KMS-11 (cell line): ENCODE measurements at regions not wholly inside any gene's neighbourhood (a gene's known extent, or its start where the extent isn't known, plus 50 kb on each side); places are given as distances from the start of the nearest gene placed in this dataset.

Experiments
- H2AFZ ChIP-seq: fragments of 200-600 bp; sonication (generic); 2 replicates; pipeline ENCODE4 v1.6.1; 2016; ENCODE audit warnings: antibody characterized with exemption, mixed run types, low read depth
- H3K27ac ChIP-seq: fragments of 200-600 bp; sonication (generic); 2 replicates; pipeline ENCODE4 v1.6.1; 2016; ENCODE audit warnings: mild to moderate bottlenecking, mixed run types
- H3K27me3 ChIP-seq: fragments of 200-600 bp; sonication (generic); 2 replicates; pipeline ENCODE4 v1.6.1; 2017; ENCODE audit warnings: mild to moderate bottlenecking, low read depth, mixed run types, moderate library complexity; ENCODE audit not compliant: insufficient read depth
- H3K36me3 ChIP-seq: fragments of 200-600 bp; sonication (generic); 2 replicates; pipeline ENCODE4 v1.6.1; 2017; ENCODE audit warnings: mild to moderate bottlenecking, mixed run types; ENCODE audit not compliant: insufficient read depth
- H3K4me1 ChIP-seq: fragments of 200-600 bp; sonication (generic); 2 replicates; pipeline ENCODE4 v1.6.1; 2016; ENCODE audit warnings: mild to moderate bottlenecking, low read depth, mixed run types; ENCODE audit not compliant: poor library complexity, severe bottlenecking
- H3K4me2 ChIP-seq: fragments of 200-600 bp; sonication (generic); 2 replicates; pipeline ENCODE4 v1.7.0; 2016; ENCODE audit warnings: mild to moderate bottlenecking, mixed run types
- H3K4me3 ChIP-seq: fragments of 200-600 bp; sonication (generic); IDR thresholded peaks from 2 replicates; pipeline ENCODE4 v1.6.1; 2017; ENCODE audit warnings: low read depth, low read length, mixed read lengths; ENCODE audit not compliant: insufficient read depth
- H3K79me2 ChIP-seq: fragments of 200-600 bp; sonication (generic); 2 replicates; pipeline ENCODE4 v1.6.1; 2016; ENCODE audit warnings: low read depth, mixed run types; ENCODE audit not compliant: insufficient read depth
- H3K9ac ChIP-seq: fragments of 200-600 bp; sonication (generic); 2 replicates; pipeline ENCODE4 v1.6.1; 2016; ENCODE audit warnings: mild to moderate bottlenecking, mixed run types
- H4K20me1 ChIP-seq: fragments of 200-600 bp; sonication (generic); 2 replicates; pipeline ENCODE4 v1.6.1; 2016; ENCODE audit warnings: mild to moderate bottlenecking, mixed run types; ENCODE audit not compliant: insufficient read depth
- TF ChIP-seq, protein P1 (sequence below): fragments of 200-600 bp; sonication (generic); conservative IDR thresholded peaks from 2 replicates; pipeline ENCODE4 v1.6.1; 2017; ENCODE audit warnings: low read depth, mild to moderate bottlenecking, antibody characterized with exemption, low read length, moderate library complexity, mixed read lengths

DNA sequence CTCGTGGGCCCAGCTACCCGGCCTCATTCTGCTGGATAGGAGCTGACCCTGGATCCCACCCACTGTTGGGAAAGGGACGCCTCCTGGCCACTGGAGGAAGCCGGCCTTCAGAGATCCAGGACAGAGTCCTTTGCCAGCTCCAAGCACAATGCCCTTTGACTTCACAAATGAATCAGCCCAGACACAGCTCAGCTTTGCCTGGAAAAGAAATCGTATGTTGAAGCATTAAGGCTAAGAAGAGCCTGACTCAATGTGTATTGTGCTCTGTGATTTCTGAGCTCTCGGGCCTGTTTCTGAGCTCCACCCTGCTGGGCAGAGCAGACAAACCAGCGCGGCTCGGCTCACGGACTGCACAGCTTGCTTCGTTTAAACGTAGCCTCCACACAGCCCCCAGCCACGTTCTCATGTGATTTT lies 162.9 kb upstream of the APCDD1 start:
- Histone ChIP-seq H3K79me2 (no peaks in the 10 kb centered on the region), H3K27ac (no peak overlapping the region), H3K4me1 (no peaks in the 10 kb centered on the region), H3K36me3 (no peaks in the 10 kb centered on the region), H3K4me3 (no peak overlapping the region), H4K20me1 (no peaks in the 10 kb centered on the region), H2AFZ (no peak overlapping the region), H3K4me2 (no peak overlapping the region), H3K9ac (no peak overlapping the region), H3K27me3 (no peaks in the 10 kb centered on the region)
- TF ChIP-seq, protein P1, sequence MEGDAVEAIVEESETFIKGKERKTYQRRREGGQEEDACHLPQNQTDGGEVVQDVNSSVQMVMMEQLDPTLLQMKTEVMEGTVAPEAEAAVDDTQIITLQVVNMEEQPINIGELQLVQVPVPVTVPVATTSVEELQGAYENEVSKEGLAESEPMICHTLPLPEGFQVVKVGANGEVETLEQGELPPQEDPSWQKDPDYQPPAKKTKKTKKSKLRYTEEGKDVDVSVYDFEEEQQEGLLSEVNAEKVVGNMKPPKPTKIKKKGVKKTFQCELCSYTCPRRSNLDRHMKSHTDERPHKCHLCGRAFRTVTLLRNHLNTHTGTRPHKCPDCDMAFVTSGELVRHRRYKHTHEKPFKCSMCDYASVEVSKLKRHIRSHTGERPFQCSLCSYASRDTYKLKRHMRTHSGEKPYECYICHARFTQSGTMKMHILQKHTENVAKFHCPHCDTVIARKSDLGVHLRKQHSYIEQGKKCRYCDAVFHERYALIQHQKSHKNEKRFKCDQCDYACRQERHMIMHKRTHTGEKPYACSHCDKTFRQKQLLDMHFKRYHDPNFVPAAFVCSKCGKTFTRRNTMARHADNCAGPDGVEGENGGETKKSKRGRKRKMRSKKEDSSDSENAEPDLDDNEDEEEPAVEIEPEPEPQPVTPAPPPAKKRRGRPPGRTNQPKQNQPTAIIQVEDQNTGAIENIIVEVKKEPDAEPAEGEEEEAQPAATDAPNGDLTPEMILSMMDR, result no peak

DNA sequence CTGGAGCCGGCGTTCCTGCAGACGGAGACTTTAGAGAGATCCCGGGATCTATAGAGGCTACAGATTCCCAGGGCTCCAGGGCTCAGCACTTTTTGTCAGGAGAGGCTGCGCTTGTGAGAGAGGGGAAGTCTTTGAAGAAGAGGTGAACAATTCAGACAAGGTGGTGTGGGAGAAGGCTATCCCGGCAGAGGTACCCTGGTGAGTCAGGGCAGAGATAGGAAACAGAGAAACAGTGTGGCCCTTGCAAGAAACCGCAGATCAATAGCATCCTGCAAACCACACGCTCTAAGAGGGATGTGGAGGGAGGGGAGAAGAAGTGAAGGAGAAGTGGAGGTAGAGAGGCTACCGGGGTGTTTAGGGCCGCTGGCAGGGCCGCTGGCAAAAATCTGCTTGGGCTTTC lies 160.5 kb upstream of the APCDD1 start:
- no peaks in the 10 kb centered on the region for H4K20me1 ChIP-seq
- no peak overlapping the region for H3K4me2 ChIP-seq
- H3K27ac ChIP-seq, result no peak overlapping the region
- no peak overlapping the region for H3K9ac ChIP-seq
- no peaks in the 10 kb centered on the region for H3K79me2 ChIP-seq
- TF ChIP-seq, protein P1, result no peak
- H3K4me3 ChIP-seq, result no peak overlapping the region
- H2AFZ ChIP-seq, result no peak overlapping the region
- no peaks in the 10 kb centered on the region for H3K36me3 ChIP-seq
- no peaks in the 10 kb centered on the region for H3K27me3 ChIP-seq
- H3K4me1 ChIP-seq, result no peaks in the 10 kb centered on the region

- H3K27me3 ChIP-seq, result no peaks in the 10 kb centered on the region
- no peaks in the 10 kb centered on the region for H3K36me3 ChIP-seq
- H4K20me1 ChIP-seq, result no peaks in the 10 kb centered on the region
- no peak overlapping the region for H3K4me3 ChIP-seq
- H3K4me1 ChIP-seq, result no peaks in the 10 kb centered on the region
- no peaks in the 10 kb centered on the region for H3K79me2 ChIP-seq
- TF ChIP-seq, protein P1, result no peak
- no peak overlapping the region for H3K27ac ChIP-seq
- no peak overlapping the region for H3K9ac ChIP-seq
- H2AFZ ChIP-seq, result no peak overlapping the region
- no peak overlapping the region for H3K4me2 ChIP-seq
Measured at GRCh38 chr18:10295751-10296150, 158.7 kb upstream of the APCDD1 start.

GRCh38 chr18:10296491-10296890 lies 157.9 kb upstream of the APCDD1 start:
- Histone ChIP-seq H3K27ac (no peak overlapping the region), H3K27me3 (no peaks in the 10 kb centered on the region), H4K20me1 (no peaks in the 10 kb centered on the region)

More at GRCh38 chr18:10296491-10296890, 157.9 kb upstream of the APCDD1 start:
- H3K4me3 ChIP-seq, result no peak overlapping the region
- H3K4me2 ChIP-seq, result no peak overlapping the region
- H3K36me3 ChIP-seq, result no peaks in the 10 kb centered on the region
- H3K79me2 ChIP-seq, result no peaks in the 10 kb centered on the region
- no peaks in the 10 kb centered on the region for H3K4me1 ChIP-seq
- no peak overlapping the region for H3K9ac ChIP-seq
- H2AFZ ChIP-seq, result no peak overlapping the region
- TF ChIP-seq, protein P1, result no peak
